ENCODE measurements at regions not wholly inside any gene's neighbourhood (a gene's known extent, or its start where the extent isn't known, plus 50 kb on each side); places are given as distances from the start of the nearest gene placed in this dataset.
A peak's percentile ranks its signal among the peaks of the same experiment; 100 is the strongest.

GRCh38 chr1:39129514-39129913 lies 75.0 kb upstream of the MACF1 start:
- peak; percentile 16 to 37 for TF ChIP-seq CTCF (IDR thresholded peaks at IDR 0.05; ENCODE audit: extremely low read depth in 1 of 2, insufficient read depth in 1 of 2, low read depth in 1 of 2, low read length in 2 of 2)
- TF ChIP-seq, protein P1, sequence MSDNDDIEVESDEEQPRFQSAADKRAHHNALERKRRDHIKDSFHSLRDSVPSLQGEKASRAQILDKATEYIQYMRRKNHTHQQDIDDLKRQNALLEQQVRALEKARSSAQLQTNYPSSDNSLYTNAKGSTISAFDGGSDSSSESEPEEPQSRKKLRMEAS (IDR thresholded peaks at IDR 0.05; ENCODE audit: insufficient read depth, insufficient read length): no peak
- TF ChIP-seq EZH2 (IDR thresholded peaks at IDR 0.05; ENCODE audit: borderline replicate concordance, low read depth, low read length, severe bottlenecking): no peak
- no peak for TF ChIP-seq JUN (IDR thresholded peaks at IDR 0.05; ENCODE audit: borderline replicate concordance, insufficient read depth, insufficient read length, low read depth)
- TF ChIP-seq FOS (IDR thresholded peaks at IDR 0.05; ENCODE audit: borderline replicate concordance, insufficient read depth, low read length): no peak
- no peak for TF ChIP-seq POLR2A (IDR thresholded peaks at IDR 0.05; ENCODE audit: low read depth, low read length)
- TF ChIP-seq MYC (IDR thresholded peaks at IDR 0.05; ENCODE audit: low read depth, low read length): no peak

Data from endothelial cell of umbilical vein (primary cell).